ENCODE measurements at regions not wholly inside any gene's neighbourhood (a gene's known extent, or its start where the extent isn't known, plus 50 kb on each side); places are given as distances from the start of the nearest gene placed in this dataset.

DNA sequence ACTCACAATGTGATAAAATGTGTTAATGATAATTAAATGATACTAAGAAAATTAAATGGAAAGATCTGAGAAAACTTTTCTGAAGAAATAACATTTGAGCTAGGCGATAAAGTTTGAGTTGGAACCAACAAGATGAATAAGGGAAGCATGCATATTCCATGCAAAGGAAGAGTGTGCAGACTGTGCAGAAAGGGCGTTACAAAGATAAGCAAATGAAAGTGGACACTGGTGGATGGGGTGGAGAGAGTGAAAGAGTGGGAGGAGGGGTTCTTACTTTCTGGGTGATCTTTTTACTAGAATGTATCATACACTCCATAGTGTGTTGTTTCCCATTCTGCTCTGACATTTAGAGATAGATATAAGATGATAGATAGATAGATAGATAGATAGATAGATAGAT is 138.7 kb downstream of the HTR1A start:
- Histone ChIP-seq H3K4me2 (ENCODE audit: insufficient read depth, low read length) (no peak overlapping the region), H3K27me3 (ENCODE audit: control insufficient read depth in 2 of 2, insufficient read depth in 2 of 2, low read length in 2 of 2) (no peaks in the 10 kb centered on the region), H3K79me2 (ENCODE audit: control insufficient read depth, insufficient read depth, low read length) (no peaks in the 10 kb centered on the region), H3K9me1 (ENCODE audit: control insufficient read depth, insufficient read depth, low read length) (no peaks in the 10 kb centered on the region), H3K9ac (ENCODE audit: insufficient read depth in 1 of 2, low read depth in 2 of 2, low read length in 2 of 2) (no peak overlapping the region), H3K9me3 (replicated peaks; ENCODE audit: control insufficient read depth, insufficient read depth, low read depth, low read length) (no peaks in the 10 kb centered on the region), H3K27ac (ENCODE audit: extremely low read depth, low read depth, low read length) (no peak overlapping the region), H3K36me3 (ENCODE audit: control insufficient read depth, insufficient read depth, low read length) (no peaks in the 10 kb centered on the region), H2AFZ (ENCODE audit: low read depth, low read length) (no peak overlapping the region), H3K4me3 (no peak overlapping the region), H3K4me1 (replicated peaks in 1 of 2; ENCODE audit: control insufficient read depth in 2 of 2, insufficient read depth in 2 of 2, low read length in 2 of 2) (no peaks in the 10 kb centered on the region), H4K20me1 (replicated peaks; ENCODE audit: control insufficient read depth, insufficient read depth, low read length) (no peaks in the 10 kb centered on the region)
- no TSS peak for BruUV-seq (replicated peaks)
- POLR2A ChIA-PET: no interaction called here
- intact Hi-C loops (cut with micrococcal nuclease): no loop called here
- DNase-seq (ENCODE audit: extremely low read depth in 1 of 4, low spot score in 3 of 4) (no peak), FAIRE-seq (no peak), ATAC-seq (no peak)
- TF ChIP-seq C11orf30 (IDR thresholded peaks at IDR 0.05; ENCODE audit: low read depth): no peak
- TF ChIP-seq, protein P1, sequence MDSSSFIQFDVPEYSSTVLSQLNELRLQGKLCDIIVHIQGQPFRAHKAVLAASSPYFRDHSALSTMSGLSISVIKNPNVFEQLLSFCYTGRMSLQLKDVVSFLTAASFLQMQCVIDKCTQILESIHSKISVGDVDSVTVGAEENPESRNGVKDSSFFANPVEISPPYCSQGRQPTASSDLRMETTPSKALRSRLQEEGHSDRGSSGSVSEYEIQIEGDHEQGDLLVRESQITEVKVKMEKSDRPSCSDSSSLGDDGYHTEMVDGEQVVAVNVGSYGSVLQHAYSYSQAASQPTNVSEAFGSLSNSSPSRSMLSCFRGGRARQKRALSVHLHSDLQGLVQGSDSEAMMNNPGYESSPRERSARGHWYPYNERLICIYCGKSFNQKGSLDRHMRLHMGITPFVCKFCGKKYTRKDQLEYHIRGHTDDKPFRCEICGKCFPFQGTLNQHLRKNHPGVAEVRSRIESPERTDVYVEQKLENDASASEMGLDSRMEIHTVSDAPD (CRISPR knock-in tag; IDR thresholded peaks at IDR 0.05): no peak
- TF ChIP-seq BCL6 (CRISPR knock-in tag; IDR thresholded peaks at IDR 0.05): no peak
- TF ChIP-seq MEIS2 (IDR thresholded peaks at IDR 0.05; ENCODE audit: partially characterized antibody): no peak
- TF ChIP-seq ZZZ3 (IDR thresholded peaks at IDR 0.05): no peak
- no peak for TF ChIP-seq CBX3 (IDR thresholded peaks at IDR 0.05; ENCODE audit: borderline replicate concordance in 1 of 2, low read length in 2 of 2)
- no peak for TF ChIP-seq SLC30A9 (CRISPR knock-in tag; IDR thresholded peaks at IDR 0.05)
- TF ChIP-seq ZNF76 (CRISPR knock-in tag; IDR thresholded peaks at IDR 0.05; ENCODE audit: borderline replicate concordance): no peak
- no peak for TF ChIP-seq RFX5 (IDR thresholded peaks at IDR 0.05; ENCODE audit: low read depth, low read length)
- TF ChIP-seq ZSCAN29 (IDR thresholded peaks at IDR 0.05): no peak
- no peak for TF ChIP-seq KHSRP (IDR thresholded peaks at IDR 0.05)
- in situ Hi-C loops (cut with MboI): no loop called here
- CTCF ChIA-PET (ENCODE audit: low intra/inter-chr PET ratio): no interaction called here
- 7% methylated on average over 2 of the region's 2 CpGs for WGBS (ENCODE audit: insufficient coverage, low coverage, missing lambda C conversion rate)

Measured in K562 (cell line).